ENCODE measurements at regions not wholly inside any gene's neighbourhood (a gene's known extent, or its start where the extent isn't known, plus 50 kb on each side); places are given as distances from the start of the nearest gene placed in this dataset.
"Not testable (repeated sequence)": the region's sequence is repeated elsewhere in the genome, so short reads cannot be mapped to it uniquely, and the experiment has no call there.

GRCh38 chr5:3481175-3481574 is 114.5 kb upstream of the IRX1 start:
- no peak for DNase-seq

- no peak for DNase-seq
Observed at GRCh38 chr5:3475674-3476073, 120.0 kb upstream of the IRX1 start.

- no peak for DNase-seq
Observed at GRCh38 chr5:3466392-3466791, 129.2 kb upstream of the IRX1 start.

GRCh38 chr5:3460416-3460815 is 135.2 kb upstream of the IRX1 start:
- DNase-seq = no peak

GRCh38 chr5:3456121-3456681 is 139.4 kb upstream of the IRX1 start:
- no peak for DNase-seq

GRCh38 chr5:3454028-3454427 is 141.6 kb upstream of the IRX1 start:
- not testable (repeated sequence) for DNase-seq

GRCh38 chr5:3452622-3453021 is 143.0 kb upstream of the IRX1 start:
- no peak for DNase-seq

- no peak for DNase-seq
Observed at GRCh38 chr5:3451961-3452360, 143.7 kb upstream of the IRX1 start.

GRCh38 chr5:3449481-3449880 is 146.2 kb upstream of the IRX1 start:
- no peak for DNase-seq

- DNase-seq = no peak
Observed at GRCh38 chr5:3446410-3446809, 149.2 kb upstream of the IRX1 start.

GRCh38 chr5:3445517-3445916 is 150.1 kb upstream of the IRX1 start:
- DNase-seq = not testable (repeated sequence)

- no peak for DNase-seq
Observed at GRCh38 chr5:3432135-3432534, 163.5 kb upstream of the IRX1 start.

- no peak for DNase-seq
Observed at GRCh38 chr5:3430691-3431090, 164.9 kb upstream of the IRX1 start.

- DNase-seq = no peak
Observed at GRCh38 chr5:3429962-3430361, 165.7 kb upstream of the IRX1 start.

- no peak for DNase-seq
Observed at GRCh38 chr5:3428334-3428733, 167.3 kb upstream of the IRX1 start.

- DNase-seq = no peak
Observed at GRCh38 chr5:3424946-3425345, 170.7 kb upstream of the IRX1 start.

- DNase-seq = no peak
Observed at GRCh38 chr5:3417376-3417943, 178.2 kb upstream of the IRX1 start.

GRCh38 chr5:3414371-3414770 is 181.3 kb upstream of the IRX1 start:
- no peak for DNase-seq

- no peak for DNase-seq
Observed at GRCh38 chr5:3412146-3412545, 183.5 kb upstream of the IRX1 start.

GRCh38 chr5:3411363-3411762 is 184.3 kb upstream of the IRX1 start:
- no peak for DNase-seq

GRCh38 chr5:3401635-3402034 is 194.0 kb upstream of the IRX1 start:
- no peak for DNase-seq

- DNase-seq = no peak
Observed at GRCh38 chr5:3400659-3401058, 195.0 kb upstream of the IRX1 start.

GRCh38 chr5:3394891-3395599 is 200.6 kb upstream of the IRX1 start:
- no peak for DNase-seq

- no peak for DNase-seq
Observed at GRCh38 chr5:3393920-3394597, 201.6 kb upstream of the IRX1 start.

Measured in occipital lobe (tissue), 1 donor.